PFSK-1 (cell line): ENCODE measurements at regions not wholly inside any gene's neighbourhood (a gene's known extent, or its start where the extent isn't known, plus 50 kb on each side); places are given as distances from the start of the nearest gene placed in this dataset.

Experiments
- FOXP2 ChIP-seq: optimal IDR thresholded peaks from 2 replicates; pipeline ENCODE3; 2011; ENCODE audit warnings: borderline replicate concordance, control low read depth, inconsistent platforms; ENCODE audit not compliant: insufficient read depth; ENCODE audit errors: extremely low read length, extremely low read depth
- POLR2AphosphoS5 ChIP-seq: IDR thresholded peaks from 2 replicates; pipeline ENCODE4 v1.6.1; 2012; ENCODE audit warnings: low read depth, mild to moderate bottlenecking, control low read depth, low read length, moderate library complexity
- SIN3A ChIP-seq: IDR thresholded peaks from 2 replicates; pipeline ENCODE4 v1.6.1; 2012; ENCODE audit warnings: mild to moderate bottlenecking, low read length, moderate library complexity, borderline replicate concordance; ENCODE audit not compliant: insufficient read depth
- TAF1 ChIP-seq: IDR thresholded peaks from 2 replicates; pipeline ENCODE4 v1.6.1; 2012; ENCODE audit warnings: low read length, control low read depth, borderline replicate concordance; ENCODE audit not compliant: insufficient read depth
- TF ChIP-seq, protein P1 (sequence below), 2 experiments: IDR thresholded peaks; 2 replicates each; pipeline versions ENCODE4 v1.6.1 to v1.8.0; 2011 to 2012; ENCODE audit warnings: low read depth in 2 of 2, low read length in 2 of 2, control low read depth in 1 of 2, inconsistent platforms in 1 of 2, mild to moderate bottlenecking in 1 of 2, moderate library complexity in 1 of 2; ENCODE audit not compliant: insufficient read depth in 1 of 2

DNA sequence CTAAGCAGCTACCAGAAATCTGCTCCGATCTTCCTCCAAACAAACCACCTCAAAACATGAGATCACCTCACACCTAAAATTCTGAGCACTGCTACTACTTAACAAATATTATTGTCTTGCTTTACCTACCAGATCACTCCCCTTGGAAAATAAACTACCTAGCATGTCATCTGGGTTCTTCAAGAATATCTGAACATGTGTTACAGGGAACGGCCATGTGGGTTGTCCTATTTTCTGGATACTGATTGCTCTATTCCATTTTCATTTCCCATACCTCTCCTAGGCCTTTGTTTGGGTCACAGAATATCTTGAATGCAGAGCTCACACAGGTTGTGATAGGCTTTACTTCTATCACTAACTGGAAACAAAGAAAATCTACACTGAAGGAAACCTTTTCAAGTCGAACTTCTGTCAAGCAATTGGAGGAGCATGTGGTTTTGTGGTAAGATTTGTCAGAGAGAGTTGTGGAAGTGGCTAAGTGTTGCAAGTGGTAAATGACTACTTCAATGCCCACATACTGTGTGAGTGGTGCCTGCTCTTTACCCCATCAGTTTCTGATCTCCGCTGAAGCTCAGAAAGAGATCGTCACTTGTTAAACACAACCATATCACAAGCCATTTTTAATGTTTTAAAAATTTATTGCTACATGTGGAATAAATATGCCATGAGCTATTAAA, 739.1 kb upstream of the ZEB2 start:
- TF ChIP-seq POLR2AphosphoS5 (no peak), TAF1 (no peak), FOXP2 (no peak), SIN3A (no peak)
- TF ChIP-seq, protein P1, sequence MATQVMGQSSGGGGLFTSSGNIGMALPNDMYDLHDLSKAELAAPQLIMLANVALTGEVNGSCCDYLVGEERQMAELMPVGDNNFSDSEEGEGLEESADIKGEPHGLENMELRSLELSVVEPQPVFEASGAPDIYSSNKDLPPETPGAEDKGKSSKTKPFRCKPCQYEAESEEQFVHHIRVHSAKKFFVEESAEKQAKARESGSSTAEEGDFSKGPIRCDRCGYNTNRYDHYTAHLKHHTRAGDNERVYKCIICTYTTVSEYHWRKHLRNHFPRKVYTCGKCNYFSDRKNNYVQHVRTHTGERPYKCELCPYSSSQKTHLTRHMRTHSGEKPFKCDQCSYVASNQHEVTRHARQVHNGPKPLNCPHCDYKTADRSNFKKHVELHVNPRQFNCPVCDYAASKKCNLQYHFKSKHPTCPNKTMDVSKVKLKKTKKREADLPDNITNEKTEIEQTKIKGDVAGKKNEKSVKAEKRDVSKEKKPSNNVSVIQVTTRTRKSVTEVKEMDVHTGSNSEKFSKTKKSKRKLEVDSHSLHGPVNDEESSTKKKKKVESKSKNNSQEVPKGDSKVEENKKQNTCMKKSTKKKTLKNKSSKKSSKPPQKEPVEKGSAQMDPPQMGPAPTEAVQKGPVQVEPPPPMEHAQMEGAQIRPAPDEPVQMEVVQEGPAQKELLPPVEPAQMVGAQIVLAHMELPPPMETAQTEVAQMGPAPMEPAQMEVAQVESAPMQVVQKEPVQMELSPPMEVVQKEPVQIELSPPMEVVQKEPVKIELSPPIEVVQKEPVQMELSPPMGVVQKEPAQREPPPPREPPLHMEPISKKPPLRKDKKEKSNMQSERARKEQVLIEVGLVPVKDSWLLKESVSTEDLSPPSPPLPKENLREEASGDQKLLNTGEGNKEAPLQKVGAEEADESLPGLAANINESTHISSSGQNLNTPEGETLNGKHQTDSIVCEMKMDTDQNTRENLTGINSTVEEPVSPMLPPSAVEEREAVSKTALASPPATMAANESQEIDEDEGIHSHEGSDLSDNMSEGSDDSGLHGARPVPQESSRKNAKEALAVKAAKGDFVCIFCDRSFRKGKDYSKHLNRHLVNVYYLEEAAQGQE (IDR thresholded peaks at IDR 0.05; ENCODE audit: insufficient read depth in 1 of 2, low read depth in 2 of 2, low read length in 2 of 2), result no peak

DNA sequence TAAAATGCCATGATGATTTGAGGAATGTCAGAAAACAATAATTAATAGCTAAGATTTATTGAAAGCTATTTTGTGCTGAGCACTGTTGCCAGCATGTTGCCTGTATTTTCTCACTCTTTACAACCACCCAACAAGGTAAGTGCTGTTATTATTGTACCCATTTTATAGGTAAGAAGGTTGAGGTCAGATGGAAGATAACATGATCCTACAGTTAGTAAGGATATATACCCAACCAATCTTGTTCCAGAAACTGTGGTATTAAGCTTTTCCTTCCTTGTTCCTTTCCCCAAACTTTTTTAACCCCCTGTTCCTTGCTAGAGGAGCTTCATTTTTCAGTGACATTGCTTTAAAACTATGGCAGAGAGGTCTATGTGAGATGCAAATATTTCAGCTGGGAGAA, 738.0 kb upstream of the ZEB2 start:
- TF ChIP-seq SIN3A, result no peak
- no peak for TF ChIP-seq FOXP2
- TF ChIP-seq, protein P1 (IDR thresholded peaks at IDR 0.05; ENCODE audit: insufficient read depth in 1 of 2, low read depth in 2 of 2, low read length in 2 of 2), result no peak
- no peak for TF ChIP-seq POLR2AphosphoS5
- no peak for TF ChIP-seq TAF1

DNA sequence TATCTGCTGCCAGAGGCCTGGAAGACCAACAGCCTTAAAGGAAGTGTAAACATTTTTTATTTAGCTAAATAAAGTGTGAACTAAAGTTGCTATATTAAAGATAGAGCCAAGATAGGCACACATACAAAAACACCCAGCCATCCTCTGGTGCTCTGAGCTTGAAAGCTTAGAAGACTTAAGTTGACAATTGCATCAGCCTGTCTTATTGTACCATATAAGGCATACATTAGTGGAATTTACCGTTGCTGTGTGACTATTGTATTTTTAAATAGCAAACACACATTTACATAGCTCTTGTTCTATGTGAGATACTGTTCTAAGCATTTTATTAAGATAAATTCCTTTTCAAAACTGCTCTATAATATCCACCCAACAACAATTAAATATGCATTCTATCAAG, 736.6 kb upstream of the ZEB2 start:
- TF ChIP-seq FOXP2 (no peak), POLR2AphosphoS5 (no peak), SIN3A (no peak), TAF1 (no peak)
- TF ChIP-seq, protein P1 (IDR thresholded peaks at IDR 0.05; ENCODE audit: insufficient read depth in 1 of 2, low read depth in 2 of 2, low read length in 2 of 2), result no peak

DNA sequence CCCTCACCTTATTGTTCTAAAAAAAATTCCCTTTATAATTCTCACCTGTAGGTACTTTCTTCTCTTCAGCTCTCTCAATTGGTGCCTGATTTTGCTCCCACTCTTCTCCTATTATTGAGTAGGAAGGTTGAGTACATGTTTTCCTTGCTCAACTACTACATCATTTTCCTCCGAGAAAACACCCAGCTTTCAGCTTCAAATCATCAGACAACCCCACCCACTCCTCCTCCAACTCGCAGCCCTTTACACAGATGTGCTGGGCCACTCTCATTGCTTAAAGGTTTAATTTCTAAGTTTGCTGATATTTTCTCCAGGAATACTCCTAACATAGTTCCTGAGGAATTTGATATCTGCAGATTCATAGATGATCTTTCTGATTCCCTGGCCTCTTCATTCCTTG, 734.4 kb upstream of the ZEB2 start:
- TF ChIP-seq, protein P1 (IDR thresholded peaks at IDR 0.05; ENCODE audit: insufficient read depth in 1 of 2, low read depth in 2 of 2, low read length in 2 of 2), result no peak
- no peak for TF ChIP-seq TAF1
- no peak for TF ChIP-seq POLR2AphosphoS5
- TF ChIP-seq FOXP2, result no peak
- no peak for TF ChIP-seq SIN3A

DNA sequence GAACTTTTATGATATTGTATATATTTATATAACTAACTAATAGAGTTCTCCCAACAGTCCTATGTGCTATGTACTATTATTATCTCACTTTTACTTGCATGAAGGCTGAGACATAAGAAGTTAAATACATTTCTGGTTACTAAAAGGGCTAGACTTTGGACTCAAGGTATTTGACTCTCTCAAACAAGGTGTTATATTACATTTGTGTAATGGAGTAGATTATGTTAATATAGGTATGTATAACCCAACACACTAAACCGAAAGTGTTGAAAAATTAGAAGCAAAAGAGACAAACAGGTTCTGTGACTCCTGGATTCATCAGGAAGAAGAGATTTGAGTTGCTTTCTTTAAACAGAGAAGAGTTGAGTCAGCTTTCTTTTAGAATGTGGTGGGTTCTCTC, 733.6 kb upstream of the ZEB2 start:
- TF ChIP-seq POLR2AphosphoS5 (no peak), TAF1 (no peak), SIN3A (no peak), FOXP2 (no peak)
- TF ChIP-seq, protein P1 (IDR thresholded peaks at IDR 0.05; ENCODE audit: insufficient read depth in 1 of 2, low read depth in 2 of 2, low read length in 2 of 2), result no peak
